HL-60/S4 treated with phorbol 12-myristate 13-acetate at 8.2 ng/mL for 4 days and 3 days (cell line): ENCODE measurements at regions not wholly inside any gene's neighbourhood (a gene's known extent, or its start where the extent isn't known, plus 50 kb on each side); places are given as distances from the start of the nearest gene placed in this dataset.

Experiments
- in situ Hi-C: fragments of 300-500 bp; cut with MboI; formaldehyde crosslinking; loops from 2 replicates; pipeline ENCODE4 v1.15.0; 2022; ENCODE audit warnings: low sequenced_read_pairs

- in situ Hi-C loops: no loop called here
These were observed 618.0 kb upstream of the ZEB2 start for GRCh38 chr2:145137901-145138300.

- in situ Hi-C loops: no loop called here
These were observed 617.3 kb upstream of the ZEB2 start for GRCh38 chr2:145137211-145137610.

GRCh38 chr2:145136702-145137101 is 616.8 kb upstream of the ZEB2 start:
- in situ Hi-C loops: no loop called here

- in situ Hi-C loops: no loop called here
These were observed 606.2 kb upstream of the ZEB2 start for GRCh38 chr2:145126146-145126545.

- in situ Hi-C loops: no loop called here
These were observed 604.2 kb upstream of the ZEB2 start for GRCh38 chr2:145124085-145124484.

GRCh38 chr2:145123606-145124005 is 603.7 kb upstream of the ZEB2 start:
- in situ Hi-C loops: no loop called here

DNA sequence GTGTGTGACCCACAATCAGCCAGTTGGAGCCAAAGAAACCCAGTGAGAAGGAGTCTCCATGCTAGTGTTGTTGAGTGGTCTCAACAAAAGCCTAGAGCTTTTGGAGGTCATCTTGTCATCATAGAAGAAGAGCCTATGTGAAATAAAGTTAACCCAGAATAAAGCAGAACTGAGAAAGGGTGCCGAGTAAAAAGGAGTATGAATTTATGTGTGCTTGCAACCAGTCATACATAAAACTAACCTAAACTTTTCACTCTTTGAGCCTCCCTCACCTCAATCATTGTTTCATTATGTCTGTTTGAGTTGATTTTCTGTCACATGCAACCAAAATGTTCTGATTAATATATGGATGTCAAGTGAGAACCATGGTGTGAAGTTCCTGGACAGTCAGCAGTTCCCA is 599.3 kb upstream of the ZEB2 start:
- in situ Hi-C loops: no loop called here

GRCh38 chr2:145116834-145117725 is 597.2 kb upstream of the ZEB2 start:
- in situ Hi-C loops: no loop called here

- in situ Hi-C loops: no loop called here
These were observed 596.1 kb upstream of the ZEB2 start for GRCh38 chr2:145116056-145116455.

DNA sequence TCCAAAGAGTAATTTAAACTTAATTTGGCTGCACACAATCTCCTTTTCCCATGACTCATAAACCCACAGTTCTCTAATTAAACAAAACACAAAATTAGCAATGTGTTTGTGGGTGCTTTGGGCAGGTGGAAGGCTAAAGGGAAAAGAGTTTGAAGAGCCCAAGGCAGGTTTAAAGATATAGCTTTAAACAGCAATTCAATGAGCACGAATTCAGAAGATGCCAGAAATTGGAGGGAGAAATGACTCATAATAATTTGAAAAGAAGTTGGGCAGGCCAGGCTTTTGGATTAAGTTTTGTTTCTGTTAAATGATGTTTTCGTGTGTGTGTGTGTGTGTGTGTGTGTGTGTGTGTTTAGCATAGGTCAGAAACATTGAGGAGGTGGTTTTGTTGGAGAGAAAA is 594.8 kb upstream of the ZEB2 start:
- in situ Hi-C loops: no loop called here

DNA sequence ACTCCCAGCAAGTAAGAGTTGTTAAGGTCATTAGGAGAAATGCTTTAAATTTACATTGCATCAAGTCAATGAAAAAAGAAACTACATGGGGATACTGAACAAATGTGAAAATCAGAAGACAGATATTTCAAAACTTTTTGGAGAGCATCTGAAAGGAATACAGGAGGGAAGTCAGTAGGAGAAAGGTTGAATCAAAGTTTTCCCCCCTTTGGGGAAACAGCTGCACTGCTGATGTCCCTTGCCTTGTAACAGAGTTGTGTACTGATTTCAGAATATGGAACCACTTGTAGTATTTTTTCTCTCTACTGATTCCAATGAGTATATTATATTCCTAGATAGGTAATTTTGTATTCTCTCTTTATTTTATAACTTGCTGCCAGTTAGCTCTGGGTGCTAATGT is 592.5 kb upstream of the ZEB2 start:
- in situ Hi-C loops: no loop called here

DNA sequence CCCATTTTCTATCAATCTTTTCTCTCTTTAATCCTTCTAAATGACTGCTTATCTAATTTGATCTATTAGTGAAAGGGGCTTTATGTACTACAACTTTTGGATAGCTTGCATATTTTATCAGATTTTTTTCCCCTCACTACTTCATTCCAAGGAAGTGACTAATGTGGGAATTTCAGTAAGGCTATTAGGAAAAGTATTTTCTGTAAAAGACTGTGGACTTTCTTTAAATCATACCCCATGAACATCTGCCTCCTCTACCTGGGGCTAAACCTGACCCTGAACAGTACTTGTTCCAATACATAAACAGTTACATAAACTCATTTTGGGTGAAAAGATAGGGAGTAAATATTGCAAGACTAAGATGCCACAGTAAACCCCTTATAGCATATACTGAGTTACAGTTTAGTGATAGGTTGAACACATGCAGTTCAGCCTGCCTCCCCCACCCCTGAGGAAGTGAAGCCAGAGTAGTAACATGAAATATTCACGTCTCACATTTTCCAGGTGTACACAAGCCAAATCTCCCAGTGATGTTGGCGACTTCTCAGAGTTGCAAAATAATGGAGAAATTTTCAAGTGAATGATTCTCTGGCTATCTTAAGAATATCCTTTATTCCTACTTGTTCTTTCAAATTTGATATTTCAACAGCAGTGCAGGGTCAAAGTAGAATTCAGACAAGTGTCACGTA is 590.9 kb upstream of the ZEB2 start:
- in situ Hi-C loops: no loop called here

GRCh38 chr2:145108959-145109710 is 589.2 kb upstream of the ZEB2 start:
- in situ Hi-C loops: no loop called here

- in situ Hi-C loops: no loop called here
These were observed 588.5 kb upstream of the ZEB2 start for GRCh38 chr2:145108361-145108778.

- in situ Hi-C loops: no loop called here
These were observed 586.4 kb upstream of the ZEB2 start for GRCh38 chr2:145106293-145106692.

- in situ Hi-C loops: no loop called here
These were observed 582.8 kb upstream of the ZEB2 start for GRCh38 chr2:145102706-145103105.

GRCh38 chr2:145100301-145100700 is 580.4 kb upstream of the ZEB2 start:
- in situ Hi-C loops: no loop called here

GRCh38 chr2:145096582-145096981 is 576.7 kb upstream of the ZEB2 start:
- in situ Hi-C loops: no loop called here

DNA sequence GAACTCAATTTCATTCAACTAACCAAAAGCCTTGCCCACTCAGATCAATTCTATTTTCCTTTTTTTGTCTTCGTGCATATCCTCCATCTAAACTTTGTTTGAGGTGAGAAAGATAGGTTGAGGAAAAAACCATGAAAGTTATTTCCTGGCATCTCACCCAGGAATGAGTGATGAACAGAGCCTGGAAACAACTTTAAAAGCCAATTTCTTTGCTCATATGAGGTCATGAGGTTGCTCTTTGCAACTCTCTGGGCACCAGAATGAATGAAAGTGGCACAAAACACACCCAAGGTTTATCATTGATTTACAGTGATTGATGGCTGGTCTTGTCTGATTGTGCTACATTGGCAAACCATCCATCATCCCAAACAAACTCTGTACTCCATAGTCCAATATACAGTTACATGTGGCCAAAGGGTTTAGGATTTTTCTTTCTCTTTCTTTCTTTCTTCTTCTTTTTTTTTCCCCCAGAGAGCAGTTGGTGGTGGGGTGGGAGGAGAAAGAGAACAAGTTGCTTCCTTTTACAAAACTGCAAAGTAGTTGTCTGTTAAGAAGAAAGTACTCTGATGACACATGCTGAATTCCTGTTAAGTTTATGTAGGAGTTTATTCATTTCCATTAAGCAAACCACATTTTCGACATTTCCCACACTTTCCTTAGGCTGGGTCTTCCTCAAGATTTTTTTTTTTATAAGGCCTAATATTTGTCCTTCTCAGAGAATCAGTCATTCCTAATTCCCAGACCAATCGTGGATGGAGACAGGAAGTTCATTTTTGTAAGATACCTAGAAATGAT is 575.9 kb upstream of the ZEB2 start:
- in situ Hi-C loops: no loop called here

DNA sequence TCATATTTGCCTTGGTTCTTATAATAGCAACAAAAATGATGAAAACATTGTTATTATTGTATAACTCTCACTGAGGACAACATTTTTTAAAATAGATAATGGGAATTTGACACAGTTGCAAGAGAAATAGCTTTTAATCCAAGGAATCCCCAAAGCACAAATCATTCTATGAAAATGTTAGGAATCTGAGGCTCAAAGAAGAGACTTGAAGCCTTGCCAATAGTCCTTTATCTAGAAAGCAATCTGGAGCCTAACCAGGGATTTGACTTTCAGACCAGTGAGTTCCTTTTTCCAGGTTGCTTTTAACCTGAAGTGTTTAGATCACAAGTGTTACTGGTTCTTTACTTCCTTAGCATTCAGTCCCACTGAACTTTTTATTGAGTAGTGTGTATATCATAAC is 574.5 kb upstream of the ZEB2 start:
- in situ Hi-C loops: no loop called here

DNA sequence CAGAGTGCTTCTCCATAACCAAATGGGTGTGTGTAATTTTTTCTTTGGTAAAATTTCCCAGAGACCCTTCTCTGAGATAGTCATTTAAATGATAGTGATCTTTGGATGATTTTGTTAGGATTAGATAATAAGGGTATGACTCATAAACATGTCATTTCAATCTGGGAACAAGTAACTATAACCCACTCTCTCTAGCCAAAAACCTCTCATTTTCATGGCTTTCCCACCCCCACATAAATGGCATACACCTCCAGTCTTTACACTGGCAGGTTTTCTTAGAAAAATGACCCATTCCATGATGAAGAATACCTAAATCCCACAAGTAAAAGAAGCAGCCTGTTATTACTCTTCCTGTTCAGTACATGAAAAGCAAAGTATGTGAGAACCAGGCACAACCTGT is 572.0 kb upstream of the ZEB2 start:
- in situ Hi-C loops: no loop called here
